ENCODE measurements at regions not wholly inside any gene's neighbourhood (a gene's known extent, or its start where the extent isn't known, plus 50 kb on each side); places are given as distances from the start of the nearest gene placed in this dataset.

DNA sequence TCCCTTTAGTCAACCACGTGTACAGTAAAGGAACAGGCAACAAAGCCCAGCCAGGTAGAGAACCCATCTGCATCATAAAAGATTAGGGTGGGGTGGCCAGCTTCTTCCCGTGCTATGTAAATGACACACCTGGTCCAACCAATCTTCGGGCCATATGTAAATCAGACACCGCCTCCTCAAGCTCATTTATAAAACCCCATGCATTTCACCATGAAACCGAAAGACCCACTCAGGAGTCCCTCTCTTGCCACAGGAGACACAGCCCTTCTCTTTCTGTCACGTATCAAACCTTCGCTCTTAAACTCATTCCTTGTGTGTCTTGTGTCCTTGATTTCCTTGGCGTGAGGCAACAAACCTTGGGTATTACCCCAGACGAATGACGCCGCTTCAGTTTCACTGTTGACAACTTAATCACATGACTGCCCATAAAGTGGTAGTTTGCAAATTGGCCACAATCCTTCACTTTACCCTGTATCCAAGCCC is 59.8 kb upstream of the TBPL2 start:
- peak; percentile 33 for DNase-seq (ENCODE audit: low read depth, low spot score)

DNA sequence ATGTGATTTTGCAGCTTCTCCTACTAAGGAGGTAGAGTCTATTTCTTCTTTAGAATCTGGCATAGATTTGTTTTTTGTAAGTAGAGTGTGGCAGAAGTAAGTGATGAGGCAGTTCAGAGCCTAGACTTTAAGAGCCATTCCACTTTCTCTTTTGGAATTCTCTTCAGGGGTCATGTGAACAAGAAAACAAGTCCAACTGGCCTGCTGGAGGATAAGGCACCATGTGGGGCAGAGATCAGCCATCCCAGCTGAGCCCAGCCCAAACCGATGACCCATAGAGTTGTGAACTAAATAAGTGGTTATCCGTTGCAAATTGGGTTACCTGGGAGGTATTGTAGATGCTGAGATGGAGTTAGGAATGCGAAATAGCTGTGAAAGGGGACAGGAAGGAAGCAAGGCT is 60.3 kb upstream of the TBPL2 start:
- DNase-seq (ENCODE audit: low read depth, low spot score): no peak

DNA sequence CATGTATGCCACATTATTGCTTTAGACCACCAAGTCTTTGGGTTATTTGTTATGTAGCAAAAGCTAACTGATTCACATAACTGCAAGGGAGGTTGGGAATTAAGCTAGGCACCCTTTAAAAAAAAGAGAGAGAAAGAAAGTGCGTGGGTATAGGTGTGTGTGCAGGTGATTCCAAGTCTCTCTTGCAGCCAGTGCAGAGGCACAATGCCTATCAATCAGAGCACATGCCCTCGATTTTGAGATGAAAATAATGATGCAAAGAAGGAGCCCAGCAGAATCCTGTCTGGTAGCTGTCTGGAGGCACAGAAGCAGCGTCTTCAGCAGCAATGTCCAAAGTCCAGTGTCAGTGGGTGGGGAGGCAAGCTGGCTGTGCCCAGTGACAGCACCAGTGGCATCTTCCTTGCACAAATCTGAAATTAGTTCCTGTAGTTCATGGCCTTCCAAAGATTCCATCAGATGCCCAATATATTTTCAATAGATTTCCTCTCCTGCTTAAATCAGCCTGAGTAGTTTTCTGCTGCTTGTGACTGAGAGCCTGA is 62.4 kb upstream of the TBPL2 start:
- DNase-seq (ENCODE audit: low read depth, low spot score): no peak

DNA sequence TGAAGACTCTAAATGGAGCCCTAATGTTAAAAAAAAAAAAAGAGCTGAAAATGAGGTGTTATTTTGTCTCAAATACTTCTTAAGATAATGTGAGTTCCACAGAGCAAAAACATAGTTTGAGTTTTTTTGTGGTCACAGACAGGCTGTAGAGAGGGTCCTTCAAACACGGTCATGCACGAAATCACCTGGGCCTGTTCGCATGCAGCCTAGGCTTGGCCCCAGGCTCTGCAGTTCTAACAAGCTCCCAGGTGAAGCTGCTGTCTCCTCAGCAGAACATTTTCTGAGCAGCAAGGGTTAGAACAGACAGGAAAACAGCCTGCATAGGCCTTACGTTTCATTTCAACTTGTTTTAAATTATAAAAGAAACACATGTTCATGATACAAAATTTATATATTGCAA is 65.4 kb upstream of the TBPL2 start:
- DNase-seq (ENCODE audit: low read depth, low spot score): no peak

DNA sequence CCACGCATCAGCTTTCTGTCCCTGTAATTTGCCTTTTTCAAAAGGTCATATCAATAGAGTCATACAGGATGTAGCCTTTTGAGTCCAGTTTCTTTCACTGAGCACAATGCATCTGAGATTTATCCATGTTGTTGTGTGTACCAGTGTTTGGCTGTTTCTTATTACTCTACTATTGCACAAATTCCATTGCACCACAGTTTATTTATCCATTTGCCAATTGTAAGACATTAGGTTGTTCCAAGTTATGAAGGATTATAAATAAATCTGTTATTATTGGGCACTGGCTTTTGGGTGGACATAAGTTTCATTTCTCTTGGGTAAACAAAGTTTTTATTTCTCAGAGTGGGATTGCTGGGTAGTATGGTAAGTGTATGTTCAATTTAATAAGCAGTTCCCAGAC is 68.3 kb upstream of the TBPL2 start:
- no peak for DNase-seq (ENCODE audit: low read depth, low spot score)

DNA sequence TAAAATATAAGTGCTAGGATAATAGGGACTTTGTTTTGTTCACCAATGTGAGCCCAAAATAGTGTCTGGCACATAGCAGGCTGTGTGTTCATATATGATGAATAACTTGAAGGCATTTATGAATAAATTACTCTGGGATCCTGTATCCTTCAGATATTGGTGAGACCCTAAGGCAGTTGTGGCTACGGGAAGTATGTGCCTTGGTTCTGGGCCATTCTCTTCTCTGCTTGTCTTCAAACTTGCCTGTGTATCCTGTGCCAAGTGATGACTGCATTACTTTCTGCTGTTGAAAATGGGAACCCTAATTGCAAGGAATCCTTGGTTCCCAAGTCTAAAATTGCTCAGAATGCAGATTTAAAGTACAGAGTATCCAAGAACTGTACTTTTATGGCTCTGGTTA is 67.6 kb upstream of the KTN1 start:
- DNase-seq (ENCODE audit: low read depth, low spot score): no peak

DNA sequence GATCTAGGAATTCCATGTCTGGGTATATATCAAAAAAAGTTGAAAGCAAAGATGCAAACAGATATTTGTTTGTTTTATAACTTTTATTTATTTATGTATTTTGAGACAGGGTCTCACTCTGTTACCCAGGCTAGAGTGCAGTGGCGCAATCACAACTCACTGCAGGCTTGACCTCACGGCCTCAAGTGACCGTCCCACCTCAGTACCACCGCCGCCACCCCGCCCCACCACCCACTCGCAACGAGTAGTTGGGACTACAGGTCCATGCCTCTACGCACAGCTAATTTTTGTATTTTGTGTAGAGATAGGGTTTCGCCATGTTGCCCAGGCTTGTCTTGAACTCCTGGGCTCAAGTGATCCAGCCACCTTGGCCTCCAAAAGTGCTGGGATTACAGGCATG is 66.5 kb upstream of the KTN1 start:
- DNase-seq (ENCODE audit: low read depth, low spot score): no peak

DNA sequence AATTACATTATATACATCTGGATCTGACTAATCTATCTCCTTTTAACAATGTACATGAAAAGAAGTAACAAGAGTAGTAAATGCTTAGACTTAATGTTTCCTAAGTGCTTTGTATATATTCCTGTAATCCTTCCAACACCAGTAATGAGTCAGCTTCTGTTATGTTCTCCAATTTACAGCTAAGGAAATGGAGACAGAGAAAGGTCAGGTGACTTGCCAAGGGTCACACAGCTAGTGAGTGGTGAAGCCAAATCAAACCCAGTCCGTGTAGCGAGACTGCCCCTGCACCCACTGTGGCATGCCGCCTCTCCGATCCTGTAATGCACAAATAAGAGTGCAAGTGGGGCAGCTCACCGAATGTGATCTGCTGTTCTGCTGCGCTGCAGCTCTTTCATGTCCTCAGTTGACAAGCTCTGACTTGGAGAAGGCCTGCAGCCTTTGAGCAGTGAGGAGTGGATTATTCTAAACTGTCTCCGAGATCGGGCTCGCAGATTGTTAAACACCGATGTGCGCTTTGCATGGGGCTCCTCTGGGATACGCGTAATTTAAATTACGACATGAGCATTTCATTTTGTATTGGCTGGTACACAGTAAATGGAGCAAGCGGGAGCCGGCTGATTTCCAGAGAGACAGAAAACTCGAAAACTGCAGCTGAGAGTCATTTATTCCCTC is 65.1 kb upstream of the KTN1 start:
- no peak for DNase-seq (ENCODE audit: low read depth, low spot score)

DNA sequence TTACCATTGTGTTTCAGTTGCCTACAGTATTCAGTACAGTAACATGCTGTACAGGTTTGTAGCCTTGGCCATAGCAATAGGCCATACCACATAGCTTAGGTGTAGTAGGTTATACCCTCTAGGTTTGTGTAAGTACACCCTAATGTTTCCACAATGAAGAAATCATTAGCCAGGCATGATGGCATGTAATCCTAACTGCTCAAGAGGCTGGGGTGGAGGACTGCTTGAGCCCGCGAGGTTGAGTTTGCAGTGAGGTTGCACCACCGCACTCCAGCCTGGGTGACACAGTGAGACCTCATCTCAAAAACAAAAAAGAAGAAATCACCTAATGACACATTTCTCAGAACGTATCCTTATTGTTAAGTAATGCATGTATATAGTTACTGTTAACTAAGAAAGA is 63.2 kb upstream of the KTN1 start:
- no peak for DNase-seq (ENCODE audit: low read depth, low spot score)

DNA sequence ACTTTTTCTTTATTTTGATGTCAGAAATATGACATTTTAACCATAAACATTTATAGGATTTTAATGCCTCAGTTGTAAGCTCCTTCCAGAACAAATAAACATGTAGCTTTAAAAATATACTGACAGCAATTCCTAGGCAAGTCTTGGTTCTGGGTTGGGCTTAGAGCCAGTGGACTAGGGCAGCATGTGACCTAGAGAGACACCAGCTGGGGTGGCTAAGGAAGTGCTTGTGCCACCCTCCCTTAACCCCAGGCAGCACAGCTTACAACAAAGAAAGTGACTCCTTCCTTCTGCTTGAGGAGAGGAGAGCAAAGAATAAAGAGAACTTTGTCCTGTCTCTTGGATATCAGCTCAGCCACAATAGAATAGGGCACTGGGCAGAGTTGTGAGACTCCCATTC is 61.6 kb upstream of the KTN1 start:
- no peak for DNase-seq (ENCODE audit: low read depth, low spot score)

DNA sequence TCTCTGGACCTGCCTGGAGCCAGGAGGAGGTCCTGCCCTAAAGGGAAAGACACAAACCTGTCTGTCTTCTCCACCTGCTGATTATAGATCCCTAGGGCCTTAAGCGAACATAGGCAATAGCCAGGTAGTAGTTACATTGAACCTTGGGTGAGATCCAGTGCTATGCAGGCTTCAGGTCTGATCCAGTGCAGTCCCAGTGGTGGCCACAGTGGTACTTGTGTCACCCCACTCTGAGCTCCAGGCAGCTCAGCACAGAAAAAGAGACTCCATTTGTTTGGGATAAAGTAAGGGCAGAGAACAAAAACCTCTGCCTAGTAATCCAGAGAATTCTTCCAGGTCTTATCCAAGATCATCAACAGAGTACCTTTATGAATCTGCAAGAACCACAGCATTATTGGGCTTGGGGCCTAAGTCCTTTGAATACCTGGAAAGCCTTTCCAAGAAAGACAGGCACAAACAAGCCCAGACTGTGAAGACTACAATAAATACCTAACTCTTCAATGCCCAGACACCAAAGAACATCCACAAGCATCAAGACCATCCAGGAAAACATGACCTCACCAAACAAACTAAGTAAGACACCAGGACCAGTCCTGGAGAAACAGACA is 60.4 kb upstream of the KTN1 start:
- no peak for DNase-seq (ENCODE audit: low read depth, low spot score)

DNA sequence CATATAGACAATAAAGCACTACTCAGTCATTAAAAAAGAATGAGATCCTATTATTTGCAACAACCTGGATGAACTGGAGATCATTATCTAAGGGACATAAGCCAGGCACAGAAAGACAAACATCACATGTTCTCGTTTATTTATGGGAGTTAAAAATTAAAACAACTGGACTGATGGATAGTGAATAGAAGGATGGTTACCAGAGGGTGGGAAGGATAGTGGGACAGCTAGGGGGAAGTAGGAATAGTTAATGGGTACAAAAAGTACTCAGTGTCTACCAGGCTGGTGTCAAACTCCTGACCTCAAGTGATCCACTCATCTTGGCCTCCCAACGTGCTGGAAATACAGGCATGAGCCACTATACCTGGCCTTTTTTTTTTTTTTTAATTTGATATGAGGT is 56.7 kb upstream of the KTN1 start:
- no peak for DNase-seq (ENCODE audit: low read depth, low spot score)

Data from iPS DF 19.7 (cell line).